ENCODE measurements at regions not wholly inside any gene's neighbourhood (a gene's known extent, or its start where the extent isn't known, plus 50 kb on each side); places are given as distances from the start of the nearest gene placed in this dataset.

DNA sequence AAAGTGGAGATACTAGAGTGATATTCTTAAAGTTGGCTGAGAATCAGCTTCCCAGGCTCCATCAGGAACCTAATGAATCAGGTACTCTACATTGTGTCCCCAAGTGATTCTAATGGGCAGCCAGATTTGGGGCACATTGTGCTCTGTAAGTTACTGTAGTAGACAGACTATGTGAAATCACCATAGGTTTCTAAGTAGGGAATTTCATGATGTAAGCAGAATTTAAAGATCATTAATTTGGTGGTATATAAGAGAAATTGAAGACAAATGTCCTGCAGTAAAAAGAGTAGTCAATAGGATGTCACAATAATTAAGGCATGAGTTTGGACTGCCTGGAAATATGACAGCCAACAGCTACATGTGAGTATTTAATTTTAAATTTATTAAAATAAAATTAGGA is 602.4 kb upstream of the ACVR2A start:
- no peak for DNase-seq

DNA sequence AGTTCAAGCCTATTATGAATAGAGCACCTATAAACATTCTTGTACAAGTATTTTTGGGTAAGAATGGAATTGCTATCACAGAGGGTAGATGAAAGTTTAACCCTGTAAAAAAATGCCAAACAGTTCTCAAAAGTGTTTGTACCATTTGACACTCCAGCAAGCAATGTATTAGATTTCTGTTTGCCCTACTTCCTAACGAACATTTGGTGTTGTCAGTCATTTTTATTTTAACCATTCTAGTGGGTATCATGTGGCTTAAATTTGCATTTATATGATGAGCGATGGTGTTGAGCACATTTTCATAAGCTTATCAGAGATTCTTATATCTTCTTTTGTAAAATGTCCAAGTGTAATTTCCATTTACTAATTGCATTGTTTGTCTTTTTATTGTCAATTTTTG is 608.2 kb upstream of the ACVR2A start:
- DNase-seq = no peak

DNA sequence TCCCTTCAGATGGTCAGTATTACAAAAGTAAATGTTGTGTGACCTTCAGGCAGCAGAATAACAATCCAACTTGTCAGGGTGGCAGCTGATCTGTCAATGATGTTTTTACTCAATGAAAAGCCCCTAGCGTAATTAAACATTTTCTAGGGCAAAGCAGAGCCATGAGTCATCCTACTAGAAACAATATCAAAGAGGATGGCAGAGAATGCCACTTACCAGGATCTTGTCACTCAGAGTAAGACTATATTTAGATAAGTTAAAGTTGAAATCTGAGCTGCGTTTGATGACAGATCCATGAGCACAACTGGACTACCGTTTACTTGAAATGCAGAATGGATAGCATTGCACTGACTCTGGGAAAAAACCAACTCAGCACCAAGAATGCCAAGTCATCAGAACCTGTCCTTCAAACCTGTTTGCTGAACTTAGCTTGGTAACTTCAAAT is 612.6 kb upstream of the ACVR2A start:
- DNase-seq = no peak

DNA sequence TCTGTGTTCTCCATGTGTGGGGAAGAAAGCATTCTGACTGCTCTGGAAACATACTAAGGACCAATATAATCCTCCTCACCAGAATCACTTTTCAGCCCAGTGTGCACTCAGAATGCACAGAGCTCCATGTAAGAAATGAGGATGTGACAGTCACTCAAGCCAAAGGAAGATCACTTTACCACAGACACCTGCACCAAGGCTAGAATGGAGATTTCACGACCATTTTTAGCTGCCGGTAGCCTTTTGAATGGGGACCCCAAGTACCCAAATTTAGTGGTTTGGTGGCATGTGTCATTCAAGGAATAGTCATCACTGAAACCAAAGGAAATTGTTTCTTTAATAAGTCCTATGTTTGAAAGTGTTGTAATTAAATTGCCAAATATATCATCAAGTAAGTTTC is 613.2 kb upstream of the ACVR2A start:
- DNase-seq = no peak

DNA sequence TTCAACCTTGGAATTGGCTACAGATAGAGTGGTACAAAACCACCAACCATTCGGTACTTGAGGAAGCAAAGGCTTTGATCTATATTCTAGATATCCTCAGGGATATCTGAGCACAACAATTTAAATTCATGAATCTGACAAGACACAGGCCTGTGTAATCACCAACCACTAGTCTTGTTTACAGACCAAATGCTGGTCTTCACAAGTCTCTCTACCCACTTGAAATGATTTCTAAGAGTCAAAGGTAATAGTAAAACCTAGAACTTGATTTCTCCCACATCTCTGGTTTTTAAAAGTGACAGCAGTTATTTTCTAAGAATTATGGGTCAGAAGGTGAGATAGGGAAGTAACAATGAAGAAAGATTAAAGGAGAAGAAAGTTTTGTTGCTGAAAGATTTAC is 613.7 kb upstream of the ACVR2A start:
- no peak for DNase-seq

DNA sequence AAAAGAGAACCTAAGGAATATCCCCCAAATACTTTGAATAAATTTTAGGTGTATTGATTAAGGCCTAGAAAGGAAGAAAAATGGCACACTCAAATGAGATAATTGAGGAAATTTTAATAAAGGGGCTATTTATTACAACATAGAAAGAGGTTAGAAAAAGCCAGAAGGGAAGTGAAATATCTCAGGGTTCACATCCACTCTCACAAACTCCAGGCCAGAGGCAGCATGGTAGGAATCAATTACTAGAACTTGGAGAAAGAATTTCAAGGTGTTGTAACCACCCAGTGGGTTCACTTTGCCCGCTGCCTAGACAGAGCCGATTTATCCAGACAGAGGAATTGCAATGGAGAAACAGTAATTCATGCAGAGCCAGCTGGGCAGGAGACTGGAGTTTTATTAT is 617.5 kb upstream of the ACVR2A start:
- DNase-seq = no peak

DNA sequence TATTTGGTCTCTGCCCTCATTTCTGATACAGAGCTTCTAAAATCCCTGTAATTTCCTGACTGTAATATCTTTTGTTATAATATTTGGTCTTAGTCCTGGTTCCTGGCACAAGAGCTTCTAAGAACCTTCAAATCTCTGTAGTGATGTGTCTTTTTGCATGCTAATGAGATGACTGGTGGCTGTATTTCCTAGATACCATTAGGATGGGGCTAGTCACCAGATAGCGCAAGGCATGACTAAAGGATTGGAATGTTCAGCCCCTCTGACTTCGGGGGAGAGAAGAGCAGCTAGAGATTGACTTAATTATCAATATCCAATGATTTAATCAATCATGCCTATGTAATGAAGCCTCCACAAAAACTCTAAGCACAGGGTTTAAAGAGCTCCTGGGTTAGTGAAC is 620.8 kb upstream of the ACVR2A start:
- DNase-seq = no peak

DNA sequence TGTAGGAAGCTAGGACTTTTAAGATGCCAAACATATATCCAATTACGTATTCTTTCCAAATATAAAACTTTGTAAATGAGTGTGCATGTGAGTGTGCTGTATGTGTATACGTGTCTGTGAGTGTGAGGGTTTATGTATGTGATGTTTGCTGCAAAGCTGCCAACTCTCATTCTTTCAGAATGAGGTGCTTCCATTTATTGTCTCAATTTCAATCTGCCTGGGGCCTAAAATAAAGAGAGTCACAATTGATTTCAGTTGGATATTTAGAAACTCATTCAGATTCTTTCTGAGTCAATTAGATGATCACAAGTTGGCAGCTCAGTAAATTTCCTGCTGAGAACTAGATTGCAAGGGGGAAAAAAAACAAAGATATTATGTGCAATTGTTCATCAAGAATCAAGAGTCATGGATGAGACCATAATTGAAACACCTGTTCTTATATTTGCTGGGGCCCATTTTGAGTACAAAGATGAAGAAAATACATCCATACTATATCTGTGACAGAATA is 621.2 kb upstream of the ACVR2A start:
- no peak for DNase-seq

DNA sequence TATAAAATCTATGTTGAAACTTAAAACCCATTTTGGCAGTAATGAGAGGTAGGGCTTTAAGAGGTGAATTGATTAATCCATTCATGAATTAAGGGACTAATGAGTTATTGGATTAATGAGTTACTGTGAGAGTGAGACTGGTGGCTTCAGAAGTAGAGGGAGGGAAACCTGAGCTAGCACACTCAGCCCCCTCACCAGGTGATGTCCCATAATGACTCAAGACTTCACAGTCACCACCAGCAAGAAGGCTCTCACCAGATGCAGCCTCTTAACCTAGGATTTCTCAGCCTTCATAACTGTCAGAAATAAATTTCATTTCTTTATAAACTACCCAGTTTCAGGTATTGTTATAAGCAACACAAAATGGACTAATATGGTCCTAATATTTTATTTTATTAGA is 621.7 kb upstream of the ACVR2A start:
- no peak for DNase-seq

DNA sequence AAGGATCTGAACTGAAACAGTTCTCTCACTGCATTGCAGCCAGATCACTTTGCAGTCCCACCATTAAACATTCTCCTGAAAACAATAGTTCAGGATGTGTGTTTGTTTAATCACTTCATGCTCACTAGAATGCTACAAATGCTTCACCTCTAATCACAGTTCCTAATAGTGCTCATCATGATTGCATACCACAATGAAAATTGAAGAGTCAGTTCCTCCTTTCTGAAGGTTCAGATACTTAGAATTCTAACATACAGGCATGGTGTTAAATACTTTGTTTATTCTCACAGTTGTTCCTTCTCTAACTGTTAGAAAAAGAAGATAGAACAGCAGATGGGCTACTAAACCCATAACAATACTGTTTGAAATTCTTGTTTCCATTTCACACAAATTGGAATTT is 622.3 kb upstream of the ACVR2A start:
- DNase-seq = no peak

DNA sequence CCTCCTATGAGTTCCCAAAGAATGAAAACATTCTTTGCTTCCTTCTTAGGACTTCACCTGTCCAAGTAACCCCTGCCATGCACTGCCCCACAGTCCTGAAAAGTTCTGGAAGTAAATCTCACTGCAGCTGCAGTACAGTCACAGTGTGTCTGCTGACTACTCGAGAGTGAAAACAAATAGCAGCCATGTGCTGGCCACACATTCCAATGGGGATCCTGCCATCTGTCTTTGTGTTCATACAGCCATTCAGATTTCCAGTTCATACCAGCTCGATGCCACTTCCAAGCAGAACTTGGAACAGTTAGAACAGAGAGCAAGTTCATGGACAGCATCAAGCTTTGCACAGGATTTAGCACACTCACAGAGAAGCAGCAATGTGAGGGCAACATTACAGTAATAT is 629.9 kb upstream of the ACVR2A start:
- peak; percentile 78 for DNase-seq

DNA sequence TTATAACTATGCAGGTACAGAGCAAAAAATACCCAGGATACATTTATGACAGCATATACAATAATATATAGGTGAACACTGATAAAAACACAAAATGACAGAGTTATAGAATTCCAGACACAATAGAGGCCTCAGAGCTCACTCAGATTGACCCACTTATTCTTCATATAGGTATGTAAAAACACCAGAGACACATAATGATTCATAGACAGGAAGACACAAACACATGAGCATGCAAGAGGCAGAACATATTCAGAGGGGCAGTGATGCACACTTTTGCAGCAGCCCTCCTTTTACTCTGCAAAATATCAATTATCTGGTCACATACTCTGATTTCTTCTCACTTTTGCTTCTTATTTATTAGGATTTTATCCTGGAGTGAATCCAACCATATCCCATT is 633.3 kb upstream of the ACVR2A start:
- no peak for DNase-seq

DNA sequence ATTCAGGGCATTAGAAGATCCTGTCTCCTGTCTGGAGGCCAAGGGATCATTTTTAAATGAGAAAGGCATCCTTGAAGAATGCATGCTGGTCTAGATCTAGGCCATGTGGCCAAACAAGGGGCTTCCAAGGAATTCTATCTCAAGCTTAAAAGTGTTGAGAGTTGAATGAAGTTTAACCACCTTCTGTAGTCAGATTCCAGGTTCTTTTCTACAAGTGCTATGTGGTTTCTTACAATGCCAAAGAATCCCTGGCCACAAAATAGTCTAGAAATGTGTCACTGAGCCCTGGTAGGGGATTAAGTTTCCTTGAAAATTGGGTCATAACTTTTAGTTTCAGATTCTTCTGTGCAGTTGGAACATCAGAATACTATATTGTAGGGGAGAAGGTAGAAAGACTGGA is 640.7 kb upstream of the ACVR2A start:
- no peak for DNase-seq

DNA sequence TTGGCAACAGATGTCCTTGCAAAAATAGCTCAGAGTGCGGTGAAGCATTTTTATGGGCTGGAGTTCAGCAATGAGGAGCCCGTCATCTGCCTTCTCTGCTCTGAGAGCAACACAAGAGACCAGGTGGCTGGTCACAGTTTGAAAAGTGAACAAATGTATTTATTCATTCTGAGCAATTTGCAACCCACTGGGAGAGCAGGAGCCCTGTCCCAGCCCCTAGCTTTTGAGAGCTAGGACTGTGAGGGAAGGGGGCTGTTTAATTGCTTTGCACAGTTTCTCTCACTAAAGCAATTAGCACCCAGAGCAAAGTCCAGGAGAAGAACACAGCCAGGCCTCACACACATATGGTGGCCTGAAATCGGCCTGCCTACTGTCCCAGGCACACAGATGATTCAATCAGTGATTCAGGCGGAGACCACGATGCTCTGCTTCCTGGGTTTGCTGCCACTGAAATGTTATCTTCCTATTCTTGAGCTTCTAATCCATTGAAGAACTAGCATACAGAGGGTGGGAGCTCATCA is 646.1 kb upstream of the ACVR2A start:
- DNase-seq = peak; percentile 94

DNA sequence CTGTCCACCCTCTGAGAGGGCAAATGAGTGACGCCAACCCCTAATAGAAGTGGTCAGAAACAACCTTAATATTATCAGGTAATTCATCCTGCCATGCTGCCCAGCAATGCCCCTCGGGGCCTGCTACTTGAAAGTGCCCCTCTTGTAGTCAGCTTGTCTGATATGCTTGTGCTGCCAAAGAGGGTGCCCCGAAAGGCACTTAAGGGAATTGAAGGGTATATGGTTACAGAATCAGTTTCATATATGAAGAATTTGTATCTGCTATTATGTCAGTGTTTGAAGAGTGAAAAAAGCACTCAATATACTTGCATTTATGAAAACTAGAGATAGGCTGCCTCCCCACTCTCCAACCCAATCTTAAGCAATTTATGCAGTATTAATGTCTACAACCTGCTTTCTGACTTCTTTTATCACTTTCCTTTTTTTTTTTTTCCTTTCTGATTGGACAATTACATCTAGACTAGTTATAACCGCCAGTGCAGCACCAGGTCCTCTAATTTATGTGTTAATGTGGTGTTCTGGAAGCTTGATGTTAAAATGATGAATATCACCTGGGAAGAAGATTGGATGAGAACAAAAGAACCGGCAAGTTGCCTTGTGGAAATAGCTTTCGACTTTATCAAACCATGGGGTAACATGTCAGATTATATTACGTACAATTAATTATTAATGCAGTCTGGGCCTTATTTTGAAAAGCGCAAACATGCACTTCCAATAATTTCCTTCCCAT is 646.9 kb upstream of the ACVR2A start:
- DNase-seq = peak; percentile 51

DNA sequence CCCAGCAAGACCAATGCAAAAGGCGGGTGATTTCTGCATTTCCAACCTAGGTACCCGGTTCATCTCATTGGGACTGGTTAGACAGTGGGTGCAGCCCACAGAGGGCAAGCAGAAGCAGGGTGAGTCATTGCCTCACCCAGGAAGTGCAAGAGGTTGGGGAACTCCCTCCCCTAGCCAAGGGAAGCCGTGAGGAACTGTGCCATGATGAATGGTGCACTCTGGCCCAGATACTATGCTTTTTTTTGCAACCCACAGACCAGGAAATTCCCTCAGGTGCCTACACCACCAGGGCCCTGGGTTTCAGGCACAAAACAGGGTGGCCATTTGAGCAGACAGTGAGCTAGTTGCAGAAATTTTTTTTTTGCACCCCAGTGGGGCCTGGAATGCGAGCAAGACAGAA is 662.6 kb upstream of the ACVR2A start:
- DNase-seq = no peak

DNA sequence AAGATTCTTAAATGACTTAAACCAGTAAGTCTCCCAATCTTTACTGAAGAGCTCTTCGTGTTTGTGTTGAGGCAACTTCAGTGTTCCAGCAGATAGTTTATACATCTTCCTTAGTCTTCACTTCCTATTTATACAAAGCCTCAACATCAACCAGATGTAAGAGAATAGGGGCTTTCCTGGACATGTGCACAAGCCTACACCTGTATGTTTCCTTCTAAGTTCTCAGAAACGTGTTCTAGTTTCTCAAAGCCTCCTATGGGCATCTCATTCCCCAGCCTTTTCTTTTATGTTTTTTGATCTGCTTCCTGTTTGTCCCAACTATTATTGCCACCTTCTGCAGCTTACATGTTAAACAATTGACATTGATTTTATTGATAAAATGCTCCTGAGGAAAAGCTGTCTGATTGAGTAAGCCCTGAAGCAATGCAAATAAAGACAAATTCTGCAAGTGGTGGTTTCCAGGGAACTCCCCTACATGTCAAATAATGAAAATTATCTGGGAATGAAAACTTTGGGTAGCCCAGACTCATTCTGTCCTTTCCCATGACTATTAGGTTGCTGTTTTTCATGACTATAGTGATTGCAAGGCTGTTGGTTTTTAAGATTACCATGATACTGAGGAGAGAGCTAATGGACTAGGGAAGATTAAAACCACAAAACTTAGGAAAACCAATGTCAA is 663.3 kb upstream of the ACVR2A start:
- DNase-seq = no peak

DNA sequence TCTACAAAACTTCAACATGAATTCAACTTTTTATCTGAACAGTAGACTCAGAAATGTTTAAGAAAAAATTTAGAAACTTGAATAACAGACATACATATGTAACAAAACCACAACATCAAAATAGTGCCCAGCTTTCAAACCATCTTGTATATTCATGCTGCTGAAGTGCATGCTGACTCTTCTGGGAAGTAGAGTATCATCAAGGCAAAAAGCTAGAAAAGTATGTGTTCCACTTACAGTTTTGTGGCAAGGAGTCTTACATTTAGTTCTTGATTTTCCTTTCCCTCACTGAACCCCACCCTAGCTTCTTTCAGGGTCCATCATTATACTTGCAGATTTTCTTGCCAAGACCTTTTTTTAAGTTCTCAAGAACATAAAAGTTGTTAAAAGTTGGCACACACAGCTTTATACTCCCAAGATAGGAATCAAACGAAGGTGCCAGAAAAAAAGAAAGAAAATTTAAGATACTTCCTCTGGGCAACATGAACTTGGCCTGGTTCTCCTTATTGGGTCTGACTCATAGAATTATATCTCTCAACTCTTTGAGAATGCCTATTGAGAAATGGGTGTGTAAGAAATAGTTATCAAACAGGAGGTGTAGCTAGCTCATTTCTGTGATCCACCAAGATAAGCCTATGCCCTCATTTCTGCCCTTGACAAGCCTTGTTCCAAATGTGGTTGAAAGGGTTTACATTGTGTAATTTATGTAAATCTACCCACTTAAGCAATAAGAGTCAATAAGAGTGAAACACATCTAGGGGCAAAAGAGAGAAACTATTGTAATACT is 667.6 kb upstream of the ACVR2A start:
- no peak for DNase-seq

DNA sequence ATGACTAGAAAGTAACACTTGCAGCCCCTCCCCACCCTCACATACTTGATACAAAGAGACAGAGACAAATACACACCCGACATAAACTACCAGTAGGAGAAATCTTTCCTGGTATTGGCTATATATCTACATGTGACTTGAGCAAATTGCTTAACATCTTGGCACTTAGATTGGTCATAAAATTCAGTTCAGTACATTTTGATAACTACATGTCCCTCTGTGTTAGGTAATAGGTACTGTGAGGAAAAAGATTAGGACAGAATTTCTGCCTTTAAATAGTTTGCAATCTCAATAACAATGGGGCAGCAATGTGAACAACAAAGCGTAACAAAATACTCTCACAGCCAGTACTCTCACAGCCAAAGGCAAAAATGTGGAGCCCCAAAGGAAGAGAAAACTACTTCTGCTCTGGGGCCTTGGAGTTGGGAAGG is 670.0 kb upstream of the ACVR2A start:
- no peak for DNase-seq

DNA sequence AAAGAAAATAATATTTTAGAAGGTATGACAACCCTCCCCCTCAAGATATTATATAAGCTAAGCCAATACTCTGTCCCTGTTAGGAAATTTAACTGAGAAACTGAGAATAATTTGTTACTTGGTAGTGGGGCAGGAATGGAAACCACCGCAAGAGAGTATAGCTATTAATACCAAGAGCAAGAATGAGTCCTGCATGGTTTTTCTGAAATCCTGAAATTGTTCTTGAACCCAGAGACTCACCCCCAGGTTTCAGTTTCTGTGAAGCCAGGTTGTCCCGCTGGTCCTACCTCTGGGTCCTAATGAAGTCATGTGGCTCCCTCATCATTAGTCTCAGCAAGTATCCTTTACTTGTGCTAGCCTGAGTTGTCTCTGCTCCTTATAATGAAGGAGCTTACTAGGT is 671.0 kb upstream of the ACVR2A start:
- DNase-seq = no peak

DNA sequence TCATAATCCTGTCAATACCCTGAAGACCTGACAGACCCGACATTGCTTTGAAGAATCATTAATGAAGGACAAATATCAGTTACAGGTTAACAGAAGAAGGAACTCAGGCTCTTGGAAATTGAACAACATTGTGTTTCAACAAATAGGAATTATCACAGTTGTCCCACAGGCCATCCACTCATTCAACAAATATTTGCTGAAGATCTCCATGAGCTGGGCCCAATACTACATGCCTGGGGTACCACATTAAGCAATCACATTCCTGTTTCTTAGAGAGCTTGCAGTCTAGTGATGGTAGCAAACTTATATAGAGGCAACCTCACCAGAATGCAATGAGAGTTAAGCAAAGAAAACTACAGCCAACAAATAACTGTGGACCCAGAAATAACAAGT is 671.6 kb upstream of the ACVR2A start:
- no peak for DNase-seq

DNA sequence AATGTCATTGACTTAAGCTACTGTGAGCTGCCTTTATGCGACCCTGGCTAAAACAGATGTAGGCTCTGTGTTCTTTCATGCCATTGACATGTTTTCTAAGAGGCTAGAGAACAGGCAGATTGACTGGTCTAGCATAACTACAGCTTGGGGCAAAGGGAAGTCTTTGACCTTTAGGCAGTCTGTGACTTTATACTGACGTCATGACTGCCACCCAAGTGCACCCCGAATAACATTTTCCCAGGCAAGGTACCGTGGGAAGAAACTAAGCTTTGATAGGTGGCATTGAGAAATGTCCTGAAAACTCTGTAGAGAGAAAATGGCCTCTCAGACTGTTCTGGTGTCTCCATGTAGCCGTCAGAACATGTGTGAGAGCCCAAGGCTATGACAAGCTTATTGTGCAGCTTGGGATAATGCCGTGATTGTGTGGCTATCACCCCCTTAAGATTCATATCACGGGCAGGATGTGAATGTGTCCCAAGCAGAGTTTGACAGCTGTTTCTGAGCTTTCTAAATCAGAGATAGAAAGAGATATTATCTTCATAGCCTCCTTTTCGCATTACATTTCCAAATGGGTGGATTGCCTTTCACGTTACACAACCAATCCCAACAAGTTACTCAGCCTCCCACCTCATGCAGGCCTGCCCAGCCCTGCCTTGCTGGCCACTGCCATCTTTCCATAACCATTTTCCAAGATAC is 672.2 kb upstream of the ACVR2A start:
- DNase-seq = no peak

DNA sequence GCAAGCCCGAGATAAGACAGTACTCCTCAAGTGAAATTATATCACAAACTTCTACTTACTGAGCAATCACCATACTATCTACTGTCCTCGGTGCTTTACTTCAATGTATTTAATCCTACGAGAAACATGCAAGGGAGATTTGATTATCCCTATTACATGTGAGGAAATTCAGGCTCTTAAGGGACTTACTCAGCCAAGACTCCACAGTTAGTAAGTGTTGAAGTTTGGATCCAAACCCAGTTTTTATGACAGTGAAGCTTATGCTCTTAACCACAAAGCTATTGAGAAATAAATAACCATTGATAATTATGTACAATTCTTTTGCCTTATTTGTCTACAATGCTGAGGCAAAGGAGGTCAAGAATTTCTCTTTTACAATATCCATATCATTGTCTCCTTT is 672.9 kb upstream of the ACVR2A start:
- DNase-seq = no peak
